A172 (cell line): ENCODE measurements at regions not wholly inside any gene's neighbourhood (a gene's known extent, or its start where the extent isn't known, plus 50 kb on each side); places are given as distances from the start of the nearest gene placed in this dataset.

Experiments used
- DNase-seq: peaks from one replicate; pipeline ENCODE4 v3.0.0-alpha.2; 2015; ENCODE audit warnings: low spot score

- DNase-seq: no peak
These were observed 398.3 kb upstream of the ARID1B start for GRCh38 chr6:156378853-156379252.

- DNase-seq: no peak
These were observed 401.1 kb upstream of the ARID1B start for GRCh38 chr6:156376091-156376490.

- DNase-seq: no peak
These were observed 417.3 kb upstream of the ARID1B start for GRCh38 chr6:156359912-156360311.

GRCh38 chr6:156352861-156353260, 424.3 kb upstream of the ARID1B start:
- DNase-seq: no peak

- DNase-seq: no peak
These were observed 425.7 kb upstream of the ARID1B start for GRCh38 chr6:156351346-156351966.

GRCh38 chr6:156350337-156350736, 426.8 kb upstream of the ARID1B start:
- DNase-seq: no peak

- DNase-seq: no peak
These were observed 428.3 kb upstream of the ARID1B start for GRCh38 chr6:156348849-156349248.

- DNase-seq: no peak
These were observed 428.8 kb upstream of the ARID1B start for GRCh38 chr6:156348424-156348823.

GRCh38 chr6:156347656-156348055, 429.5 kb upstream of the ARID1B start:
- DNase-seq: no peak

GRCh38 chr6:156347246-156347645, 429.9 kb upstream of the ARID1B start:
- DNase-seq: no peak

- no peak for DNase-seq
These were observed 431.5 kb upstream of the ARID1B start for GRCh38 chr6:156345700-156346099.

GRCh38 chr6:156344491-156344890, 432.7 kb upstream of the ARID1B start:
- DNase-seq: no peak

- no peak for DNase-seq
These were observed 439.4 kb upstream of the ARID1B start for GRCh38 chr6:156337801-156338200.

- no peak for DNase-seq
These were observed 440.4 kb upstream of the ARID1B start for GRCh38 chr6:156336733-156337132.

GRCh38 chr6:156336089-156336488, 441.1 kb upstream of the ARID1B start:
- no peak for DNase-seq

- no peak for DNase-seq
These were observed 442.2 kb upstream of the ARID1B start for GRCh38 chr6:156334966-156335365.

- no peak for DNase-seq
These were observed 457.5 kb upstream of the ARID1B start for GRCh38 chr6:156319707-156320106.

GRCh38 chr6:156316583-156317125, 460.5 kb upstream of the ARID1B start:
- no peak for DNase-seq

- DNase-seq: no peak
These were observed 462.0 kb upstream of the ARID1B start for GRCh38 chr6:156315146-156315545.

- no peak for DNase-seq
These were observed 464.1 kb upstream of the ARID1B start for GRCh38 chr6:156313037-156313436.

GRCh38 chr6:156311291-156311690, 465.9 kb upstream of the ARID1B start:
- no peak for DNase-seq

- no peak for DNase-seq
These were observed 466.5 kb upstream of the ARID1B start for GRCh38 chr6:156310701-156311100.

- DNase-seq: no peak
These were observed 468.2 kb upstream of the ARID1B start for GRCh38 chr6:156309017-156309416.

- no peak for DNase-seq
These were observed 468.6 kb upstream of the ARID1B start for GRCh38 chr6:156308604-156309003.
